ENCODE measurements at regions not wholly inside any gene's neighbourhood (a gene's known extent, or its start where the extent isn't known, plus 50 kb on each side); places are given as distances from the start of the nearest gene placed in this dataset.
A peak's percentile ranks its signal among the peaks of the same experiment; 100 is the strongest.

- DNase-seq (ENCODE audit: extremely low spot score, unreplicated experiment) = no peak
- peak overlapping the region; percentile 9 for H3K4me3 Mint-ChIP-seq (ENCODE audit: unreplicated experiment)
- H3K27me3 Mint-ChIP-seq (ENCODE audit: unreplicated experiment) = no peaks in the 10 kb centered on the region
- H3K4me1 Mint-ChIP-seq (ENCODE audit: unreplicated experiment) = peaks cover 81% of the 10 kb centered on the region
- peak overlapping the region; percentile 92 for H3K27ac Mint-ChIP-seq (ENCODE audit: unreplicated experiment)
- TF ChIP-seq CTCF (IDR thresholded peaks at IDR 0.05) = no peak
- H3K9me3 Mint-ChIP-seq (ENCODE audit: unreplicated experiment) = no peaks in the 10 kb centered on the region
- H3K36me3 Mint-ChIP-seq (ENCODE audit: unreplicated experiment) = no peaks in the 10 kb centered on the region
These were observed 176.0 kb downstream of the ACKR3 start for GRCh38 chr2:236745420-236746210.

DNA sequence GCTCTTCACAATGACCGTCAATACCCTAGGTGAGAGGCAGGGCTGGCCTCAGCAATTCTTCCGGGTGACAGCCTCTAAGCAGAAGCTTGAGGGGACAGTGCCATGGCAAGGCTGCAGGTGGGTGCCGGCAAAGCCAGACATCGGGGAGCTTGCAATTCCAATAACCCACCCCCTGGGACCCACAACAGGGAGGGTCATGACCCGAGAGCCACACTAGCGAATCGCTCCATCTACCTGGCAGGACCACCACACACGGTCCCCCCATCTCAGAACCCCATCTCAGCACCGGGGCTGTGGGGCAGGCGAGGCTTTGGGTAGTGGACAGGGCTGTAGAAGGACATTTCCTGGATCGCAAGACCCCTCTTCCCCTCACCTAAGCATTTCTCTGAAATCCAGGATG is 177.2 kb downstream of the ACKR3 start:
- TF ChIP-seq CTCF (IDR thresholded peaks at IDR 0.05) = no peak
- no peaks in the 10 kb centered on the region for H3K9me3 Mint-ChIP-seq (ENCODE audit: unreplicated experiment)
- no peaks in the 10 kb centered on the region for H3K27me3 Mint-ChIP-seq (ENCODE audit: unreplicated experiment)
- H3K4me1 Mint-ChIP-seq (ENCODE audit: unreplicated experiment) = peaks cover 81% of the 10 kb centered on the region
- H3K36me3 Mint-ChIP-seq (ENCODE audit: unreplicated experiment) = no peaks in the 10 kb centered on the region
- peak overlapping the region; percentile 87 for H3K27ac Mint-ChIP-seq (ENCODE audit: unreplicated experiment)
- DNase-seq (ENCODE audit: extremely low spot score, unreplicated experiment) = no peak
- H3K4me3 Mint-ChIP-seq (ENCODE audit: unreplicated experiment) = no peak overlapping the region

- H3K27me3 Mint-ChIP-seq (ENCODE audit: unreplicated experiment) = no peaks in the 10 kb centered on the region
- DNase-seq (ENCODE audit: extremely low spot score, unreplicated experiment) = no peak
- no peaks in the 10 kb centered on the region for H3K36me3 Mint-ChIP-seq (ENCODE audit: unreplicated experiment)
- no peak overlapping the region for H3K4me3 Mint-ChIP-seq (ENCODE audit: unreplicated experiment)
- peaks cover 80% of the 10 kb centered on the region for H3K4me1 Mint-ChIP-seq (ENCODE audit: unreplicated experiment)
- TF ChIP-seq CTCF (IDR thresholded peaks at IDR 0.05) = no peak
- no peaks in the 10 kb centered on the region for H3K9me3 Mint-ChIP-seq (ENCODE audit: unreplicated experiment)
- H3K27ac Mint-ChIP-seq (ENCODE audit: unreplicated experiment) = no peak overlapping the region
These were observed 177.8 kb downstream of the ACKR3 start for GRCh38 chr2:236747426-236747825.

DNA sequence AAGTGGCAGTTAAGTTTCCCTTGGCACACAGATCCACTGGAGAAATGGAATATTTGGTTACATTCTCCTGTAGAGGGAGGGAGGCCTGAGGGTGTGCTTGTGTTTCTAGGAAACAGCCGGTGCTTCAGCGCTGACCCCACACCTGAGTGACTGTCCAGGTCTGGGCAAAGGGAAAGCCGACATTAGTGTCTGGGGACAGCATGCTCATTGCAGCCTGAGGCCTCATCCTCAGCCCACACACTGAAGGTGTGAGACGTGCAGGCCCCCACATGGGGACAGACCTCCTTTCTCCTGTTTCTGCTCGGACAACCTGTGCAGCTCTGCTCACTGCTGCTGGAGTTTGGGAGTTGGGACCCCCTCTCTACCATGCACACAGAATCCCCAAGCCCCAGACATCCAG is 178.3 kb downstream of the ACKR3 start:
- Mint-ChIP-seq H3K27me3 (ENCODE audit: unreplicated experiment) (no peaks in the 10 kb centered on the region), H3K4me1 (ENCODE audit: unreplicated experiment) (peaks cover 76% of the 10 kb centered on the region), H3K27ac (ENCODE audit: unreplicated experiment) (no peak overlapping the region), H3K4me3 (ENCODE audit: unreplicated experiment) (no peak overlapping the region), H3K36me3 (ENCODE audit: unreplicated experiment) (no peaks in the 10 kb centered on the region), H3K9me3 (ENCODE audit: unreplicated experiment) (no peaks in the 10 kb centered on the region)
- TF ChIP-seq CTCF (IDR thresholded peaks at IDR 0.05) = no peak
- DNase-seq (ENCODE audit: extremely low spot score, unreplicated experiment) = no peak

DNA sequence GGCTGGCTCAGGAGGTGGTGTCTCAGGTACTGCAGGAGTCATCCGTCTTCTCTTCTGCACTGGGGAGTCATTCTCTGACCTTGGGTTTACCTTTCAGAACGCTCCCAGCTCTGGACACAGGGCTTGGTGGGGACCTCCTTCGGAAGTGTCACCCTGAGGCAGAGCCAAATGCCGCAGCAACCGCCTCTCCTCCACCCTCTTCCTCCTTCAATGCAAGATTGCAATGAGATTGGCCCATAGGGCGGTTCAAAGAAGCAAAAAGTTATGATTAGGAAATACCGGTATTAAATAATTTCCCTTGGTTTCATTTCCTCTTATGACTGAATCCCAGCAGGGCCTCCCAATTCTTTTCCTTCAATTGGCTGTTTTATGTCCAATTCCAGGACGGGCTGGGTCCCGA is 178.8 kb downstream of the ACKR3 start:
- Mint-ChIP-seq H3K4me1 (ENCODE audit: unreplicated experiment) (peaks cover 76% of the 10 kb centered on the region), H3K9me3 (ENCODE audit: unreplicated experiment) (no peaks in the 10 kb centered on the region), H3K27me3 (ENCODE audit: unreplicated experiment) (no peaks in the 10 kb centered on the region), H3K36me3 (ENCODE audit: unreplicated experiment) (no peaks in the 10 kb centered on the region), H3K27ac (ENCODE audit: unreplicated experiment) (peak overlapping the region; percentile 13), H3K4me3 (ENCODE audit: unreplicated experiment) (no peak overlapping the region)
- TF ChIP-seq CTCF (IDR thresholded peaks at IDR 0.05) = no peak
- no peak for DNase-seq (ENCODE audit: extremely low spot score, unreplicated experiment)

Measured in osteocyte (in vitro differentiated cells).